ENCODE measurements at regions not wholly inside any gene's neighbourhood (a gene's known extent, or its start where the extent isn't known, plus 50 kb on each side); places are given as distances from the start of the nearest gene placed in this dataset.

DNA sequence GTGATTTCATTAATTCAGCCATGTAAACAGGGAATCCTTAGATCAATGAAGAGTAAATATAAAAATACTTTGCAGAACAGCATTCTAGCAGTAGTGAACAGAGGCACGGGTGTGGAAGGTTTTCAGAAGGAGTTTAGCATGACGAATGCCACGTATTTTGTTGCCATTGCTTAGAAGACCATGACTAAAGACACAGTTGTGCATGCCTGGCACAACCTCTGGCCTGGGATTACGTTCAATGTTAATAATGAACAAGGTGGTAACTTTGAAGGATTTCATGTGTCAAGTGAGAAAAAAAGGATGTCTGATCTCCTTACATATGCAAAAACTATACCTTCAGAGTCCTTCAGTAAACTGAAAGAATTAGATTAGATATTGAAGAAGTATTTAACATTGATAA is 171.9 kb downstream of the MAGEB5 start:
- no peak overlapping the region for H3K4me3 ChIP-seq (replicated peaks in 1 of 3; ENCODE audit: low read depth in 2 of 3, low read length in 3 of 3)
- H3K4me1 Mint-ChIP-seq: no peaks in the 10 kb centered on the region
- H3K4me1 ChIP-seq (ENCODE audit: control insufficient read depth in 1 of 2, insufficient read depth in 2 of 2, low read length in 2 of 2): no peaks in the 10 kb centered on the region
- intact Hi-C loops (cut with micrococcal nuclease): no loop called here
- H3K9me3 Mint-ChIP-seq: peaks cover 0 to 5% (median 0%) of the 10 kb centered on the region in 7 donors
- H3K9ac ChIP-seq (ENCODE audit: insufficient read depth, low read length, poor library complexity, severe bottlenecking): no peak overlapping the region
- H3K27me3 Mint-ChIP-seq (ENCODE audit: low read depth in 3 of 3): peaks cover 0 to 2% (median 0%) of the 10 kb centered on the region in 3 donors
- H2AFZ ChIP-seq (ENCODE audit: insufficient read depth, low read depth, low read length, poor library complexity, severe bottlenecking): no peak overlapping the region
- H3K27ac ChIP-seq (ENCODE audit: low read depth in 1 of 2, low read length in 2 of 2): no peak overlapping the region
- no peaks in the 10 kb centered on the region for H3K36me3 Mint-ChIP-seq
- DNase-seq: no peak
- H4K20me1 ChIP-seq (ENCODE audit: insufficient read depth, low read length): no peaks in the 10 kb centered on the region
- no peak for TF ChIP-seq CTCF (IDR thresholded peaks at IDR 0.05)
- H3K4me3 Mint-ChIP-seq: no peak overlapping the region
- no CpG with 5 or more reads among the region's 4 CpGs for WGBS (ENCODE audit: insufficient coverage)
- H3K4me2 ChIP-seq (replicated peaks; ENCODE audit: extremely low read depth, low read length, poor library complexity, severe bottlenecking): no peak overlapping the region
- H3K27ac Mint-ChIP-seq: no peak overlapping the region
- H3K36me3 ChIP-seq (replicated peaks in 1 of 2; ENCODE audit: control insufficient read depth in 1 of 2, insufficient read depth in 2 of 2, low read length in 2 of 2): no peaks in the 10 kb centered on the region
- H3K27me3 ChIP-seq (ENCODE audit: control insufficient read depth in 2 of 2, insufficient read depth in 2 of 2, low read length in 2 of 2): no peaks in the 10 kb centered on the region
- no peaks in the 10 kb centered on the region for H3K79me2 ChIP-seq (ENCODE audit: insufficient read depth, low read length)
- H3K9me3 ChIP-seq (replicated peaks in 1 of 2; ENCODE audit: control insufficient read depth in 1 of 2, insufficient read depth in 1 of 2, low read length in 2 of 2): peaks cover 0 to 8% of the 10 kb centered on the region in 2 donors

- Histone ChIP-seq H3K9ac (ENCODE audit: insufficient read depth, low read length, poor library complexity, severe bottlenecking) (no peak overlapping the region), H3K27me3 (ENCODE audit: control insufficient read depth in 2 of 2, insufficient read depth in 2 of 2, low read length in 2 of 2) (no peaks in the 10 kb centered on the region), H3K4me3 (replicated peaks in 1 of 3; ENCODE audit: low read depth in 2 of 3, low read length in 3 of 3) (no peak overlapping the region), H3K36me3 (replicated peaks in 1 of 2; ENCODE audit: control insufficient read depth in 1 of 2, insufficient read depth in 2 of 2, low read length in 2 of 2) (no peaks in the 10 kb centered on the region), H3K4me1 (ENCODE audit: control insufficient read depth in 1 of 2, insufficient read depth in 2 of 2, low read length in 2 of 2) (no peaks in the 10 kb centered on the region), H4K20me1 (ENCODE audit: insufficient read depth, low read length) (no peaks in the 10 kb centered on the region), H2AFZ (ENCODE audit: insufficient read depth, low read depth, low read length, poor library complexity, severe bottlenecking) (no peak overlapping the region), H3K27ac (ENCODE audit: low read depth in 1 of 2, low read length in 2 of 2) (no peak overlapping the region), H3K9me3 (replicated peaks in 1 of 2; ENCODE audit: control insufficient read depth in 1 of 2, insufficient read depth in 1 of 2, low read length in 2 of 2) (peaks cover 0 to 7% of the 10 kb centered on the region in 2 donors), H3K79me2 (ENCODE audit: insufficient read depth, low read length) (no peaks in the 10 kb centered on the region), H3K4me2 (replicated peaks; ENCODE audit: extremely low read depth, low read length, poor library complexity, severe bottlenecking) (no peak overlapping the region)
- H3K27me3 Mint-ChIP-seq (ENCODE audit: low read depth in 3 of 3): no peaks in the 10 kb centered on the region
- DNase-seq: no peak
- intact Hi-C loops (cut with micrococcal nuclease): no loop called here
- TF ChIP-seq CTCF (IDR thresholded peaks at IDR 0.05): no peak
- H3K4me1 Mint-ChIP-seq: no peaks in the 10 kb centered on the region
- WGBS (ENCODE audit: insufficient coverage): 100% methylated on average over 1 of the region's 5 CpGs
- H3K9me3 Mint-ChIP-seq: peaks cover 0 to 6% (median 3%) of the 10 kb centered on the region in 7 donors
- H3K4me3 Mint-ChIP-seq: no peak overlapping the region
- H3K36me3 Mint-ChIP-seq: no peaks in the 10 kb centered on the region
- no peak overlapping the region for H3K27ac Mint-ChIP-seq
Measured at GRCh38 chrX:26376037-26376708, 160.2 kb downstream of the MAGEB5 start.

Data from CD14-positive monocyte (primary cell).